HCT116 (cell line): ENCODE measurements at regions not wholly inside any gene's neighbourhood (a gene's known extent, or its start where the extent isn't known, plus 50 kb on each side); places are given as distances from the start of the nearest gene placed in this dataset.

Experiments
- EGR1 ChIP-seq: IDR thresholded peaks from 2 replicates; pipeline ENCODE4 v1.6.1; 2012; ENCODE audit warnings: low read depth
- EZH2 ChIP-seq: fragments of 200-600 bp; sonication (generic); IDR thresholded peaks from 2 replicates; pipeline ENCODE4 v1.6.1; 2017; ENCODE audit warnings: antibody characterized with exemption, mixed run types
- POLR2A ChIP-seq: IDR thresholded peaks from 2 replicates; pipeline ENCODE4 v1.7.0; 2011; ENCODE audit warnings: borderline replicate concordance; ENCODE audit not compliant: insufficient read depth, insufficient read length; ENCODE audit errors: extremely low read depth
- SIN3A ChIP-seq: IDR thresholded peaks from 2 replicates; pipeline ENCODE4 v1.6.1; 2012; ENCODE audit warnings: low read depth
- SRF ChIP-seq: IDR thresholded peaks from 2 replicates; pipeline ENCODE4 v1.6.1; 2012; ENCODE audit warnings: low read depth
- YY1 ChIP-seq: IDR thresholded peaks from 2 replicates; pipeline ENCODE4 v1.6.1; 2011; ENCODE audit warnings: low read length, low read depth, moderate library complexity, mild to moderate bottlenecking; ENCODE audit not compliant: insufficient replicate concordance; ENCODE audit errors: extremely low read depth
- TF ChIP-seq, protein P1 (sequence below), 3 experiments: fragments of 200-600 bp in 1 of 3; sonication (generic) in 1 of 3; IDR thresholded peaks in 2 of 3; conservative IDR thresholded peaks in 1 of 3; 2 replicates each; pipeline ENCODE4 v1.5.1; 2012 to 2017; ENCODE audit warnings: low read depth in 2 of 3, low read length in 2 of 3, antibody characterized with exemption in 1 of 3, borderline replicate concordance in 1 of 3, control low read depth in 1 of 3, mild to moderate bottlenecking in 1 of 3, mixed read lengths in 1 of 3, mixed run types in 1 of 3, moderate library complexity in 1 of 3; ENCODE audit not compliant: insufficient read depth in 1 of 3
- TF ChIP-seq, protein P2 (sequence below): IDR thresholded peaks from 2 replicates; pipeline ENCODE4 v1.6.1; 2012

DNA sequence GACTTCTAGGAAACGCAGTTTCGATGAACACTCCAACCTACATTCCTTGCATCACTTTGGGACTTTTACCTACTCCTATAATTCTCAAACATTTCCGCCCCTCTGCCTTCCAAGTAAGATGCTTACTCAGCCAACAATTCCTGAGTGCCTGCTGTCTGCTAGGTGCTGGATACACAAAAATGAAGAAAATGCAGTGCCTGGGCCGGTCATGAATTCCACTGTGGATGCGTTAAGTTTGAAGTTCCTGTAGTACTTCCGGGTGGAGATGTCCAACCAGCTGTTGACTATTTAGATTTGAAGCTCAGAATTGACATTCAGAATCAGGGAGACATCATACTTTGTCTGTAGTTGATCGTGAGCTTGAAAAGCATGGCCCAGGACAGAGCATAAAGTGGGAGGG, 89.2 kb downstream of the LYZL1 start:
- TF ChIP-seq YY1, result no peak
- no peak for TF ChIP-seq SRF
- no peak for TF ChIP-seq SIN3A
- TF ChIP-seq, protein P1, sequence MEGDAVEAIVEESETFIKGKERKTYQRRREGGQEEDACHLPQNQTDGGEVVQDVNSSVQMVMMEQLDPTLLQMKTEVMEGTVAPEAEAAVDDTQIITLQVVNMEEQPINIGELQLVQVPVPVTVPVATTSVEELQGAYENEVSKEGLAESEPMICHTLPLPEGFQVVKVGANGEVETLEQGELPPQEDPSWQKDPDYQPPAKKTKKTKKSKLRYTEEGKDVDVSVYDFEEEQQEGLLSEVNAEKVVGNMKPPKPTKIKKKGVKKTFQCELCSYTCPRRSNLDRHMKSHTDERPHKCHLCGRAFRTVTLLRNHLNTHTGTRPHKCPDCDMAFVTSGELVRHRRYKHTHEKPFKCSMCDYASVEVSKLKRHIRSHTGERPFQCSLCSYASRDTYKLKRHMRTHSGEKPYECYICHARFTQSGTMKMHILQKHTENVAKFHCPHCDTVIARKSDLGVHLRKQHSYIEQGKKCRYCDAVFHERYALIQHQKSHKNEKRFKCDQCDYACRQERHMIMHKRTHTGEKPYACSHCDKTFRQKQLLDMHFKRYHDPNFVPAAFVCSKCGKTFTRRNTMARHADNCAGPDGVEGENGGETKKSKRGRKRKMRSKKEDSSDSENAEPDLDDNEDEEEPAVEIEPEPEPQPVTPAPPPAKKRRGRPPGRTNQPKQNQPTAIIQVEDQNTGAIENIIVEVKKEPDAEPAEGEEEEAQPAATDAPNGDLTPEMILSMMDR (IDR thresholded peaks at IDR 0.05 in 2 of 3, conservative IDR thresholded peaks at IDR 0.05 in 1 of 3; ENCODE audit: borderline replicate concordance in 1 of 3, insufficient read depth in 1 of 3, low read depth in 2 of 3, low read length in 2 of 3), result no peak
- TF ChIP-seq EGR1, result no peak
- TF ChIP-seq POLR2A, result no peak
- TF ChIP-seq, protein P2, sequence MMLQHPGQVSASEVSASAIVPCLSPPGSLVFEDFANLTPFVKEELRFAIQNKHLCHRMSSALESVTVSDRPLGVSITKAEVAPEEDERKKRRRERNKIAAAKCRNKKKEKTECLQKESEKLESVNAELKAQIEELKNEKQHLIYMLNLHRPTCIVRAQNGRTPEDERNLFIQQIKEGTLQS, result no peak
- TF ChIP-seq EZH2, result no peak
